ENCODE measurements at regions not wholly inside any gene's neighbourhood (a gene's known extent, or its start where the extent isn't known, plus 50 kb on each side); places are given as distances from the start of the nearest gene placed in this dataset.

GRCh38 chr16:16983582-16983981 lies 487.2 kb downstream of the XYLT1 start:
- TF ChIP-seq, protein P1, sequence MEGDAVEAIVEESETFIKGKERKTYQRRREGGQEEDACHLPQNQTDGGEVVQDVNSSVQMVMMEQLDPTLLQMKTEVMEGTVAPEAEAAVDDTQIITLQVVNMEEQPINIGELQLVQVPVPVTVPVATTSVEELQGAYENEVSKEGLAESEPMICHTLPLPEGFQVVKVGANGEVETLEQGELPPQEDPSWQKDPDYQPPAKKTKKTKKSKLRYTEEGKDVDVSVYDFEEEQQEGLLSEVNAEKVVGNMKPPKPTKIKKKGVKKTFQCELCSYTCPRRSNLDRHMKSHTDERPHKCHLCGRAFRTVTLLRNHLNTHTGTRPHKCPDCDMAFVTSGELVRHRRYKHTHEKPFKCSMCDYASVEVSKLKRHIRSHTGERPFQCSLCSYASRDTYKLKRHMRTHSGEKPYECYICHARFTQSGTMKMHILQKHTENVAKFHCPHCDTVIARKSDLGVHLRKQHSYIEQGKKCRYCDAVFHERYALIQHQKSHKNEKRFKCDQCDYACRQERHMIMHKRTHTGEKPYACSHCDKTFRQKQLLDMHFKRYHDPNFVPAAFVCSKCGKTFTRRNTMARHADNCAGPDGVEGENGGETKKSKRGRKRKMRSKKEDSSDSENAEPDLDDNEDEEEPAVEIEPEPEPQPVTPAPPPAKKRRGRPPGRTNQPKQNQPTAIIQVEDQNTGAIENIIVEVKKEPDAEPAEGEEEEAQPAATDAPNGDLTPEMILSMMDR (conservative IDR thresholded peaks at IDR 0.05) = no peak
- no peak for TF ChIP-seq ZFX (IDR thresholded peaks at IDR 0.05)

Measured in C4-2B (cell line).